ENCODE measurements at regions not wholly inside any gene's neighbourhood (a gene's known extent, or its start where the extent isn't known, plus 50 kb on each side); places are given as distances from the start of the nearest gene placed in this dataset.

DNA sequence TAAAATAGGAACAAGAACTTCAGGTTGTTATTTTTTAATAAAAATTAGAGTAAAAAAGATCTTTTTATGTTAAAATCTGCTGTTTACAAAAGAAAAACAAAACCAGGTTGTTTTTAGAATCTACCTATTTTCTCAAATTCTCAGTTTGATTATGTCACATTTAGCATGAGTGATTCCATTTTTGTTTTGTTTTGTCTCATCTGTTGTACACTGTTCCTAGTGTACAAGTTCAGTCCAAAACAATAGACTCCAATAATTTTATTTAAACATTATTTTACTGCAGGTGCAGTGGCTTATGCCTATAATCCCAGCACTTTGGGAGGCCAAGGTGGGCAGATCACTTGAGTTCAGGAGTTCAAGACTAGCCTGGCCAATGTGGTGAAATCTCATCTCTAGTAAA, 2142.7 kb downstream of the TP53TG3F start:
- TF ChIP-seq, protein P1, sequence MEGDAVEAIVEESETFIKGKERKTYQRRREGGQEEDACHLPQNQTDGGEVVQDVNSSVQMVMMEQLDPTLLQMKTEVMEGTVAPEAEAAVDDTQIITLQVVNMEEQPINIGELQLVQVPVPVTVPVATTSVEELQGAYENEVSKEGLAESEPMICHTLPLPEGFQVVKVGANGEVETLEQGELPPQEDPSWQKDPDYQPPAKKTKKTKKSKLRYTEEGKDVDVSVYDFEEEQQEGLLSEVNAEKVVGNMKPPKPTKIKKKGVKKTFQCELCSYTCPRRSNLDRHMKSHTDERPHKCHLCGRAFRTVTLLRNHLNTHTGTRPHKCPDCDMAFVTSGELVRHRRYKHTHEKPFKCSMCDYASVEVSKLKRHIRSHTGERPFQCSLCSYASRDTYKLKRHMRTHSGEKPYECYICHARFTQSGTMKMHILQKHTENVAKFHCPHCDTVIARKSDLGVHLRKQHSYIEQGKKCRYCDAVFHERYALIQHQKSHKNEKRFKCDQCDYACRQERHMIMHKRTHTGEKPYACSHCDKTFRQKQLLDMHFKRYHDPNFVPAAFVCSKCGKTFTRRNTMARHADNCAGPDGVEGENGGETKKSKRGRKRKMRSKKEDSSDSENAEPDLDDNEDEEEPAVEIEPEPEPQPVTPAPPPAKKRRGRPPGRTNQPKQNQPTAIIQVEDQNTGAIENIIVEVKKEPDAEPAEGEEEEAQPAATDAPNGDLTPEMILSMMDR (conservative IDR thresholded peaks at IDR 0.05; ENCODE audit: low read depth, low read length): no peak
- no peak for TF ChIP-seq EZH2 (IDR thresholded peaks at IDR 0.05; ENCODE audit: borderline replicate concordance, low read depth, low read length, poor library complexity, severe bottlenecking)
